ENCODE measurements at regions not wholly inside any gene's neighbourhood (a gene's known extent, or its start where the extent isn't known, plus 50 kb on each side); places are given as distances from the start of the nearest gene placed in this dataset.

DNA sequence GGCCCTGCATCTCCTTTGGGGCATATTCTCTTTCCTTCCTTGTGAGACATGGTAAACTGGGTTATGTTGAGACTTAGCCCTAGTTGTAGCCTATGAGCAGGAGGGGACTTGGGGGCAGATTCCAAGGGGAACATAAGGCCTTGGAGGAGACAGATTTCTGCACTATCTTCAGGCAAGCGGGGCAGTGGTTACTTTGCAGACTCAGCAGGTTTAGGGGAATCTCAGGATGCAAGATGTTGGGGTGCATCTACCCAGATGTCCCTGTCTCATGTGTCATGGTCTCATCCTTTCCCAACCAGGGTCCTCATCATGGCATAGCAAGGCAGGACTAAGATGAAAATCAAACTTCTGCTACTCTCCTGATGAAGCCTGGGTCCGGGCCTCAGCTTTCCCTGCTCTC is 58.6 kb upstream of the PTPRT start:
- TF ChIP-seq BHLHE40 (IDR thresholded peaks at IDR 0.05; ENCODE audit: borderline replicate concordance in 1 of 2, low read depth in 2 of 2, low read length in 1 of 2): no peak
- no peak for TF ChIP-seq POLR2AphosphoS5 (IDR thresholded peaks at IDR 0.05; ENCODE audit: low read length)
- no peak for TF ChIP-seq GABPA (IDR thresholded peaks at IDR 0.05; ENCODE audit: low read depth)
- TF ChIP-seq NR2C2 (IDR thresholded peaks at IDR 0.05; ENCODE audit: borderline replicate concordance, control insufficient read depth, insufficient read length, low read depth): no peak
- TF ChIP-seq RAD51 (IDR thresholded peaks at IDR 0.05): no peak
- TF ChIP-seq SMC3 (IDR thresholded peaks at IDR 0.05; ENCODE audit: borderline replicate concordance, low read length): no peak
- TF ChIP-seq, protein P1, sequence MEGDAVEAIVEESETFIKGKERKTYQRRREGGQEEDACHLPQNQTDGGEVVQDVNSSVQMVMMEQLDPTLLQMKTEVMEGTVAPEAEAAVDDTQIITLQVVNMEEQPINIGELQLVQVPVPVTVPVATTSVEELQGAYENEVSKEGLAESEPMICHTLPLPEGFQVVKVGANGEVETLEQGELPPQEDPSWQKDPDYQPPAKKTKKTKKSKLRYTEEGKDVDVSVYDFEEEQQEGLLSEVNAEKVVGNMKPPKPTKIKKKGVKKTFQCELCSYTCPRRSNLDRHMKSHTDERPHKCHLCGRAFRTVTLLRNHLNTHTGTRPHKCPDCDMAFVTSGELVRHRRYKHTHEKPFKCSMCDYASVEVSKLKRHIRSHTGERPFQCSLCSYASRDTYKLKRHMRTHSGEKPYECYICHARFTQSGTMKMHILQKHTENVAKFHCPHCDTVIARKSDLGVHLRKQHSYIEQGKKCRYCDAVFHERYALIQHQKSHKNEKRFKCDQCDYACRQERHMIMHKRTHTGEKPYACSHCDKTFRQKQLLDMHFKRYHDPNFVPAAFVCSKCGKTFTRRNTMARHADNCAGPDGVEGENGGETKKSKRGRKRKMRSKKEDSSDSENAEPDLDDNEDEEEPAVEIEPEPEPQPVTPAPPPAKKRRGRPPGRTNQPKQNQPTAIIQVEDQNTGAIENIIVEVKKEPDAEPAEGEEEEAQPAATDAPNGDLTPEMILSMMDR (IDR thresholded peaks at IDR 0.05 in 2 of 3, conservative IDR thresholded peaks at IDR 0.05 in 1 of 3; ENCODE audit: control insufficient read depth in 2 of 3, extremely low read depth in 1 of 3, insufficient read depth in 1 of 3, low read depth in 3 of 3, low read length in 3 of 3): no peak
- no peak for TF ChIP-seq SUZ12 (IDR thresholded peaks at IDR 0.05; ENCODE audit: unreplicated experiment)
- no peak for TF ChIP-seq NFIC (IDR thresholded peaks at IDR 0.05; ENCODE audit: low read depth, low read length)
- no peak for TF ChIP-seq MYB (IDR thresholded peaks at IDR 0.05; ENCODE audit: borderline replicate concordance, low read depth, low read length)

Data from GM12878 (cell line).